GM12878 (cell line): ENCODE measurements at regions not wholly inside any gene's neighbourhood (a gene's known extent, or its start where the extent isn't known, plus 50 kb on each side); places are given as distances from the start of the nearest gene placed in this dataset.

Source experiments
- CTCF ChIP-seq, 3 experiments: IDR thresholded peaks in 2 of 3; conservative IDR thresholded peaks in 1 of 3; 2 replicates each; pipeline ENCODE4 v1.5.1; 2011; ENCODE audit warnings: low read depth in 3 of 3, low read length in 3 of 3, mild to moderate bottlenecking in 3 of 3, control low read depth in 2 of 3, moderate library complexity in 2 of 3, inconsistent platforms in 1 of 3, mixed read lengths in 1 of 3; ENCODE audit not compliant: control insufficient read depth in 2 of 3, insufficient read depth in 1 of 3; ENCODE audit errors: extremely low read depth in 1 of 3
- MTA2 ChIP-seq: fragments of 450-650 bp; IDR thresholded peaks from 2 replicates; pipeline ENCODE4 v1.6.1; 2016; ENCODE audit warnings: low read depth, mild to moderate bottlenecking, moderate library complexity
- SPI1 ChIP-seq: IDR thresholded peaks from 2 replicates; pipeline ENCODE4 v1.6.1; 2011; ENCODE audit warnings: low read depth, mild to moderate bottlenecking, low read length, moderate library complexity, borderline replicate concordance; ENCODE audit not compliant: insufficient read depth

- TF ChIP-seq CTCF (IDR thresholded peaks at IDR 0.05 in 2 of 3, conservative IDR thresholded peaks at IDR 0.05 in 1 of 3; ENCODE audit: control insufficient read depth in 2 of 3, extremely low read depth in 1 of 3, insufficient read depth in 1 of 3, low read depth in 3 of 3, low read length in 3 of 3) (no peak), MTA2 (no peak), SPI1 (no peak)
These were observed 351.1 kb upstream of the PLXNA2 start for GRCh38 chr1:208595236-208595635.
